Osteoblast (primary cell): ENCODE measurements at regions not wholly inside any gene's neighbourhood (a gene's known extent, or its start where the extent isn't known, plus 50 kb on each side); places are given as distances from the start of the nearest gene placed in this dataset.
A peak's percentile ranks its signal among the peaks of the same experiment; 100 is the strongest.

ENCODE experiments used
- DNase-seq: peaks from one replicate; pipeline ENCODE4 v3.0.0; 2011; ENCODE audit warnings: low spot score, mixed read lengths; ENCODE audit not compliant: insufficient read length; ENCODE audit errors: missing footprints
- H2AFZ ChIP-seq: 2 replicates; pipeline ENCODE4 v1.6.0; 2011; ENCODE audit warnings: mild to moderate bottlenecking, low read length
- H3K27ac ChIP-seq: 2 replicates; pipeline ENCODE4 v1.5.1; 2011; ENCODE audit warnings: mild to moderate bottlenecking, low read depth, low read length, moderate library complexity
- H3K27me3 ChIP-seq: 2 replicates; pipeline ENCODE4 v1.6.0; 2012; ENCODE audit warnings: mild to moderate bottlenecking, control low read depth, inconsistent platforms, low read length, moderate library complexity; ENCODE audit not compliant: insufficient read depth
- H3K36me3 ChIP-seq: 2 replicates; pipeline ENCODE4 v1.5.1; 2011; ENCODE audit warnings: mild to moderate bottlenecking, low read length, control low read depth, moderate library complexity; ENCODE audit not compliant: insufficient read depth
- H3K4me1 ChIP-seq: 2 replicates; pipeline ENCODE4 v1.5.1; 2011; ENCODE audit warnings: mild to moderate bottlenecking, low read length, control low read depth, moderate library complexity; ENCODE audit not compliant: insufficient read depth
- H3K4me2 ChIP-seq: 2 replicates; pipeline ENCODE4 v1.6.0; 2011; ENCODE audit warnings: mild to moderate bottlenecking, low read length; ENCODE audit not compliant: insufficient read depth
- H3K4me3 ChIP-seq: fragments of 200-600 bp; sonication (generic); 3 replicates; pipeline ENCODE4 v1.5.1; 2012; ENCODE audit warnings: mild to moderate bottlenecking, low read length, inconsistent platforms; ENCODE audit not compliant: insufficient read depth
- H3K79me2 ChIP-seq: 2 replicates; pipeline ENCODE4 v1.6.0; 2012; ENCODE audit warnings: mild to moderate bottlenecking, low read length, control low read depth, inconsistent platforms; ENCODE audit not compliant: insufficient read depth
- H3K9me3 ChIP-seq: 2 replicates; pipeline ENCODE4 v1.5.1; 2011; ENCODE audit warnings: low read depth, low read length, control low read depth
- H4K20me1 ChIP-seq: 2 replicates; pipeline ENCODE4 v1.6.0; 2012; ENCODE audit warnings: mild to moderate bottlenecking, low read length, control low read depth; ENCODE audit not compliant: insufficient read depth
- TF ChIP-seq, protein P1 (sequence below): IDR thresholded peaks from 2 replicates; pipeline ENCODE4 v1.5.1; 2011; ENCODE audit warnings: mild to moderate bottlenecking, low read depth, low read length, moderate library complexity; ENCODE audit errors: extremely low read depth

DNA sequence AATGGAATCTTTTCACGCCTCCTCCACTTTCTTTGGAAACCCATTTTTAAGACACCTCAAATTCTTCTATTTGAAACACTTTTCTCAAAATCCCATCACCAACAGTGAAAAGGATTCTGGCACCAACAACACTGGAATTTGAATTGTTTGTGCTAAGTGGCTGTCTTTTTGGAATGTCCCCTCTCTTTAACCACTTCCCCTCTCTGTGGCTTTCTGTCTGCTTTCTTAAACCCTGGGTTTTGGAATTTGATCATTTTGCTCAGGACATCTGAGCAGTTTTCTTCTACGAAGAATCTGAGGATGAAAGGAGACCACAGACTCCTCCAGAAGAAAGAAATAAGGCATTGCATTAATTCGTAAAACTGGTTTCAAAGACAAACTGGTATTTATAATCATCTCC lies 89.0 kb downstream of the MXRA5 start:
- H2AFZ ChIP-seq, result peak overlapping the region; percentile 40
- no peaks in the 10 kb centered on the region for H3K36me3 ChIP-seq
- no peaks in the 10 kb centered on the region for H3K9me3 ChIP-seq
- no peaks in the 10 kb centered on the region for H4K20me1 ChIP-seq
- DNase-seq, result no peak
- H3K4me2 ChIP-seq, result peak overlapping the region; percentile 67
- H3K4me1 ChIP-seq, result peaks cover 10% of the 10 kb centered on the region
- H3K27me3 ChIP-seq, result no peaks in the 10 kb centered on the region
- no peak overlapping the region for H3K27ac ChIP-seq
- no peaks in the 10 kb centered on the region for H3K79me2 ChIP-seq
- TF ChIP-seq, protein P1, sequence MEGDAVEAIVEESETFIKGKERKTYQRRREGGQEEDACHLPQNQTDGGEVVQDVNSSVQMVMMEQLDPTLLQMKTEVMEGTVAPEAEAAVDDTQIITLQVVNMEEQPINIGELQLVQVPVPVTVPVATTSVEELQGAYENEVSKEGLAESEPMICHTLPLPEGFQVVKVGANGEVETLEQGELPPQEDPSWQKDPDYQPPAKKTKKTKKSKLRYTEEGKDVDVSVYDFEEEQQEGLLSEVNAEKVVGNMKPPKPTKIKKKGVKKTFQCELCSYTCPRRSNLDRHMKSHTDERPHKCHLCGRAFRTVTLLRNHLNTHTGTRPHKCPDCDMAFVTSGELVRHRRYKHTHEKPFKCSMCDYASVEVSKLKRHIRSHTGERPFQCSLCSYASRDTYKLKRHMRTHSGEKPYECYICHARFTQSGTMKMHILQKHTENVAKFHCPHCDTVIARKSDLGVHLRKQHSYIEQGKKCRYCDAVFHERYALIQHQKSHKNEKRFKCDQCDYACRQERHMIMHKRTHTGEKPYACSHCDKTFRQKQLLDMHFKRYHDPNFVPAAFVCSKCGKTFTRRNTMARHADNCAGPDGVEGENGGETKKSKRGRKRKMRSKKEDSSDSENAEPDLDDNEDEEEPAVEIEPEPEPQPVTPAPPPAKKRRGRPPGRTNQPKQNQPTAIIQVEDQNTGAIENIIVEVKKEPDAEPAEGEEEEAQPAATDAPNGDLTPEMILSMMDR, result no peak
- peak overlapping the region; percentile 46 for H3K4me3 ChIP-seq

- Histone ChIP-seq H3K36me3 (no peaks in the 10 kb centered on the region), H3K9me3 (no peaks in the 10 kb centered on the region), H3K4me2 (no peak overlapping the region), H3K27me3 (no peaks in the 10 kb centered on the region), H2AFZ (no peak overlapping the region), H3K4me3 (no peak overlapping the region), H4K20me1 (no peaks in the 10 kb centered on the region), H3K27ac (no peak overlapping the region), H3K4me1 (peaks cover 9% of the 10 kb centered on the region), H3K79me2 (no peaks in the 10 kb centered on the region)
- DNase-seq, result no peak
- TF ChIP-seq, protein P1, result no peak
Observed at GRCh38 chrX:3256868-3257267, 89.6 kb downstream of the MXRA5 start.

DNA sequence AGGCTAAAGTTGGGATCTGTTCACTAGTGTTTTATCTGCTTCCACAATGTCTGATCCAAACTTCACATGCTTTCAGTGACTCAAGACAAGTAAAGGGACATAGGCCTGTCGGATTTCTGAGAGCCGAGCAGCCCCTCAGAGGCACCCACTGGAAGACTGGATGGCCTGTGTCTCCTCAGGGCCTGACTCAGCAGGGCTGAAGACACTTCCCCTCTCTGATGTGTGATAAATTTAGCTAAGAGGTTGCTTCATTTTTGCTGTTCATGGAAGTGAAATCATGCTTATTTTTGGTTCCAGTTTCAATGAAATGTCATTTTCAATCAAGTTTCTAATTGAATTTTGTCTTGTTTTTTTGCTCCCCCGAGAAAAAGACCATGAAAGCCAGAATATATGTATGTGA lies 93.7 kb downstream of the MXRA5 start:
- Histone ChIP-seq H3K36me3 (no peaks in the 10 kb centered on the region), H3K27ac (no peak overlapping the region), H4K20me1 (no peaks in the 10 kb centered on the region), H3K4me1 (peaks cover 6% of the 10 kb centered on the region), H3K27me3 (no peaks in the 10 kb centered on the region), H3K9me3 (no peaks in the 10 kb centered on the region), H3K79me2 (no peaks in the 10 kb centered on the region), H2AFZ (no peak overlapping the region), H3K4me3 (no peak overlapping the region), H3K4me2 (no peak overlapping the region)
- no peak for DNase-seq
- TF ChIP-seq, protein P1, result no peak

DNA sequence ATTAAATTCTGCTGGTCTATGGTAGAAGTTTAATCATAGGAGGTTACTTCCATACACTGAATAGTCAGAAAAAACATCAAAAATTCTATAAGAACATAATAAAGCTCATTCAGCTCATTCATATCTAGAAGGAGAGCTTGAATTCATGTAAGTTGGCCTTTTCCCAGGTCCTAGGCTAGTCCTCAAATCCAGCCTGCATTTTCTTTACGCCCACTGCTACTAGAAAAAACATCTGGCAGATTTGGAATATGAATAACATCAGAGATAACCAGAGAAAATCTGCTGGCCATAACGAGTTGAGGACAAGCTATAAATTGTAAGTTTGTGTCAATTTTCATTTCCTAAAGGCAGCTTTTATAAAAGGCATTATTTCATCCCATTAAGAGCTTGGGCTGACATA lies 95.5 kb downstream of the MXRA5 start:
- no peaks in the 10 kb centered on the region for H4K20me1 ChIP-seq
- no peak overlapping the region for H3K4me2 ChIP-seq
- DNase-seq, result peak; percentile 31

More for the DNA sequence above, 95.5 kb downstream of the MXRA5 start:
- Histone ChIP-seq H3K27ac (no peak overlapping the region), H3K36me3 (no peaks in the 10 kb centered on the region), H3K4me3 (no peak overlapping the region), H3K79me2 (no peaks in the 10 kb centered on the region), H3K27me3 (no peaks in the 10 kb centered on the region), H2AFZ (no peak overlapping the region), H3K9me3 (no peaks in the 10 kb centered on the region), H3K4me1 (no peaks in the 10 kb centered on the region)
- TF ChIP-seq, protein P1, result no peak
